ENCODE measurements at regions not wholly inside any gene's neighbourhood (a gene's known extent, or its start where the extent isn't known, plus 50 kb on each side); places are given as distances from the start of the nearest gene placed in this dataset.

DNA sequence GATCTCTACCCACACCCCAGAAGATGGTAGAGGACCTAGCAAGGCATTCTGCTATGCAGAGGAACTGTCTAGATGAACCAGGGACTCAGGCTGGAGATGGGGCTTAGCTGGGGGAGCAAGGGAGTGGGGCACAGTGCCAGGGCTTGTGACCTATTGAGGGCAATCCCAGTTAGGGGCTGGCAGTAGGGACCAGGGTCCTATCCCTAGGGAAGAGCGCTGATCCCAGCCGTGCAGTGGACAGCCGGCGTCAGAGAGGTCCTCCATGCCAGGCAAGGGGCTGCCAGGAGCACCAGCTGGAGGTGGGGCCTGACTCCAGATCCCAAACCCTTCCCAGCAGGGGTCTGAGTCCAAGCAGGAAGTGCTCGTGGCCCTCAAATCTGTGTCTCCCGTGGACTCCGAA is 52.7 kb upstream of the NEURL1B start:
- DNase-seq = no peak
- no peak overlapping the region for H3K27ac ChIP-seq
- no peak for ATAC-seq (ENCODE audit: low FRiP score in 2 of 2)
- TF ChIP-seq, protein P1, sequence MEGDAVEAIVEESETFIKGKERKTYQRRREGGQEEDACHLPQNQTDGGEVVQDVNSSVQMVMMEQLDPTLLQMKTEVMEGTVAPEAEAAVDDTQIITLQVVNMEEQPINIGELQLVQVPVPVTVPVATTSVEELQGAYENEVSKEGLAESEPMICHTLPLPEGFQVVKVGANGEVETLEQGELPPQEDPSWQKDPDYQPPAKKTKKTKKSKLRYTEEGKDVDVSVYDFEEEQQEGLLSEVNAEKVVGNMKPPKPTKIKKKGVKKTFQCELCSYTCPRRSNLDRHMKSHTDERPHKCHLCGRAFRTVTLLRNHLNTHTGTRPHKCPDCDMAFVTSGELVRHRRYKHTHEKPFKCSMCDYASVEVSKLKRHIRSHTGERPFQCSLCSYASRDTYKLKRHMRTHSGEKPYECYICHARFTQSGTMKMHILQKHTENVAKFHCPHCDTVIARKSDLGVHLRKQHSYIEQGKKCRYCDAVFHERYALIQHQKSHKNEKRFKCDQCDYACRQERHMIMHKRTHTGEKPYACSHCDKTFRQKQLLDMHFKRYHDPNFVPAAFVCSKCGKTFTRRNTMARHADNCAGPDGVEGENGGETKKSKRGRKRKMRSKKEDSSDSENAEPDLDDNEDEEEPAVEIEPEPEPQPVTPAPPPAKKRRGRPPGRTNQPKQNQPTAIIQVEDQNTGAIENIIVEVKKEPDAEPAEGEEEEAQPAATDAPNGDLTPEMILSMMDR (IDR thresholded peaks at IDR 0.05) = no peak
- no peak for TF ChIP-seq EP300 (IDR thresholded peaks at IDR 0.05)
- no peak for TF ChIP-seq POLR2A (IDR thresholded peaks at IDR 0.05)
- TF ChIP-seq POLR2AphosphoS5 (IDR thresholded peaks at IDR 0.05) = no peak
- H3K9me3 ChIP-seq = no peaks in the 10 kb centered on the region
- H3K4me3 ChIP-seq = no peak overlapping the region
- 90 to 93% methylated on average over 3 to 7 of the region's 7 CpGs for WGBS, 2 donors
- no peaks in the 10 kb centered on the region for H3K27me3 ChIP-seq
- H3K4me1 ChIP-seq = peaks cover 17 to 24% (median 22%) of the 10 kb centered on the region in 4 donors
- H3K36me3 ChIP-seq = no peaks in the 10 kb centered on the region

GRCh38 chr5:172587061-172587405 is 54.0 kb upstream of the NEURL1B start:
- TF ChIP-seq POLR2AphosphoS5 (IDR thresholded peaks at IDR 0.05) = no peak
- TF ChIP-seq, protein P1 (IDR thresholded peaks at IDR 0.05) = no peak
- TF ChIP-seq EP300 (IDR thresholded peaks at IDR 0.05) = no peak
- TF ChIP-seq POLR2A (IDR thresholded peaks at IDR 0.05) = no peak
- Histone ChIP-seq H3K27me3 (no peaks in the 10 kb centered on the region), H3K4me3 (no peak overlapping the region), H3K27ac (peak overlapping the region in 3 of 4 donors; percentile 38 to 79 (median 46)), H3K4me1 (peaks cover 21 to 28% (median 25%) of the 10 kb centered on the region in 4 donors), H3K36me3 (no peaks in the 10 kb centered on the region), H3K9me3 (no peaks in the 10 kb centered on the region)
- ATAC-seq (ENCODE audit: low FRiP score in 2 of 2) (no peak), DNase-seq (no peak)
- WGBS, 2 donors = 86 to 87% methylated on average over 6 to 8 of the region's 8 CpGs

DNA sequence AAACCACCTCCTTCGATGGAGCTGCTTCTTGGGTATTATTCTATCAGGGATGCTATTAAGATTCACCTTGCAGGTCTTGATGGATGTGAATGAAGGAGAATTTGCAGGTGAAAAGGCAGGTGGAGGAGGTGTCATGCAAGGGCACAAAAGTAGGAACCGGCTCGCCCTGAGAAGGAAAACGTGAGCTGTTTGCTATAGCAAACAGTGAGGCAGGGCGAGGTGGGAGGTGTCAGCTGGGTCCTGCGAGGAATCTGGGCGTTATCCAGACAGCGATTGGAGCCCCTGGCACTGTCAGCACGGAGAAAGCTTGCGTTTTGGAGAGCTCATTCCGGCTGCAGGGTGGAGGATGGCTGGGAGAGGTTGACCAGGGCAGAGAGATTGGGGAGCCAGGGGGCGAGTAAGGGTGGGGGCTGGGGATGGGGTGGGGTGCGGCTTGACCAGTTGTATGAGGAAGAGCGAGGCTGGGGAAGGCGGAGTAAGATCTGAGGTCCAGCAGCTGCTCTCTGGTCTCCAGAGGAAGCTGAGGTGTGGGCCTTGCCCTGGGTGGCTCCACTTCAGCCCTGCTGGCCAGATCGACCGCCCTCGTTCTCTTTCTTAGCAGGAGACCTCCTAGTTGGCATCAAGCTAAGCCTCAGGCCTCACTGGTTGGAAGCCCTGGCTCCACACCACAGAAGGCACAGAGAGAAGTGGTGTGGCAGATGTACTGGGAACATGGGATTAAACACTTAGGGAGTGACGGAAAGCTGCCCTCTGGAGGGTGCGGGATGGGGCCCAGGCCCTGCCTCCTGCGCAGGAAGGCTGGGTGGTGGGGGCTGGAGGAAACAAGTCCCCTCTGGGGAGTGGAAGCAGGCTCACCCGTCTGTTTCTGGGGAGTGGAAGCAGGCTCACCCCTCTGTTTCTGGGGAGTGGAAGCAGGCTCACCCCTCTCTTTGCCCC is 54.7 kb upstream of the NEURL1B start:
- DNase-seq (no peak), ATAC-seq (ENCODE audit: low FRiP score in 2 of 2) (peak in 1 of 2 donors; percentile 13)
- peaks cover 21 to 28% (median 25%) of the 10 kb centered on the region in 4 donors for H3K4me1 ChIP-seq
- no peaks in the 10 kb centered on the region for H3K27me3 ChIP-seq
- no peaks in the 10 kb centered on the region for H3K9me3 ChIP-seq
- no peak overlapping the region for H3K4me3 ChIP-seq
- peak overlapping the region in 3 of 4 donors; percentile 38 to 79 (median 46) for H3K27ac ChIP-seq
- WGBS, 2 donors = 64 to 66% methylated on average over 21 to 22 of the region's 22 CpGs
- no peaks in the 10 kb centered on the region for H3K36me3 ChIP-seq
- no peak for TF ChIP-seq POLR2A (IDR thresholded peaks at IDR 0.05)
- TF ChIP-seq, protein P1 (IDR thresholded peaks at IDR 0.05) = no peak
- no peak for TF ChIP-seq EP300 (IDR thresholded peaks at IDR 0.05)
- no peak for TF ChIP-seq POLR2AphosphoS5 (IDR thresholded peaks at IDR 0.05)

DNA sequence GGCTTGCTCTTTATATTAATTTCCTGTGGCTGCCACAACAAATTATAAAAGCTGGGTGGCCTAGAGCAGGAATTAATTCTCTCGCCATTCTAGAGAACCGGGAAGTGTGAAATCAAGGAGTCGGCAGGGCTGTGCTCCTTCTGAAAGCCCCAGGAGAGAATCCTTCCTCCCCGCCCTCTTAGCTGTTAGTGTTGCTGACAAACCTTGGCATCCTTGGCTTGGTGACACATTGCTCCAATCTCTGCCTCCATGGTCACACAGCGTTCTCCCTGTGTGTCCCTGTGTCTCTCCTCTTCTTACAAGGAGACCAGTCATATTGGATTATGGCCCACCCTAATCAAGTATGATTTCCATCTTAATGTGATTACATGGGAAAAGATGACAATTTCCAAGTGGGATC is 55.9 kb upstream of the NEURL1B start:
- peak overlapping the region; percentile 74 to 89 (median 84) for H3K27ac ChIP-seq
- TF ChIP-seq POLR2AphosphoS5 (IDR thresholded peaks at IDR 0.05) = peak in 1 of 2 donors; percentile 26
- TF ChIP-seq, protein P1 (IDR thresholded peaks at IDR 0.05) = no peak
- WGBS, 2 donors = 64 to 68% methylated on average over 5 of the region's 5 CpGs

More for the DNA sequence above, 55.9 kb upstream of the NEURL1B start:
- no peak for DNase-seq
- Histone ChIP-seq H3K4me1 (peaks cover 21 to 28% (median 25%) of the 10 kb centered on the region in 4 donors), H3K36me3 (no peaks in the 10 kb centered on the region), H3K9me3 (no peaks in the 10 kb centered on the region), H3K4me3 (no peak overlapping the region), H3K27me3 (no peaks in the 10 kb centered on the region)
- ATAC-seq (ENCODE audit: low FRiP score in 2 of 2) = no peak
